Heart left ventricle (tissue), 13 donors: ENCODE measurements at regions not wholly inside any gene's neighbourhood (a gene's known extent, or its start where the extent isn't known, plus 50 kb on each side); places are given as distances from the start of the nearest gene placed in this dataset.

Source experiments
- CTCF ChIP-seq, 12 donors: fragments of 200-600 bp; sonication (generic) in 4 of 12; IDR thresholded peaks; one replicate each; pipeline versions ENCODE4 v1.5.0 to v1.8.0; 2018 to 2022; ENCODE audit warnings: antibody characterized with exemption in 12 of 12, mild to moderate bottlenecking in 5 of 12
- POLR2A ChIP-seq, 2 donors: fragments of 450-650 bp; IDR thresholded peaks; one replicate each; pipeline ENCODE4 v1.6.1; 2017; ENCODE audit warnings: antibody characterized with exemption in 2 of 2, mild to moderate bottlenecking in 2 of 2, moderate library complexity in 2 of 2
- donor health status: ischemic (EF 13 %, LVEDD 7.1; RV severe dilation, severe dysfunction).
- donor health status: DM: no; HTN: yes; CAD: no.
- donor health status: DM: no; HTN: no; CAD: no.
- donor health status: ischemic (EF 25% LVEDD 6.9; RV normal size, moderate dysfunction).
- donor health status: ischemic (EF 25% LVEDD 5.7; RV mildly dilated, moderate dysfunction).
- donor health status: ischemic (EF 35%, LVEDD 5.7; RV mildly dilated, moderate dysfunction).
- donor health status: nonischemic (EF 11% LVEDD 7.7; RV severe dilation, severe dysfunction).
- donor health status: DM: yes; HTN: yes; CAD: no.
- donor health status: PGD.
- donor health status: ischemic (EF 29% LVEDD 5.4; RV normal size, mild dysfunction).
- donor health status: nonischemic (EF 23%, LVEDD 6.1; RV moderate dilation, normal function).

DNA sequence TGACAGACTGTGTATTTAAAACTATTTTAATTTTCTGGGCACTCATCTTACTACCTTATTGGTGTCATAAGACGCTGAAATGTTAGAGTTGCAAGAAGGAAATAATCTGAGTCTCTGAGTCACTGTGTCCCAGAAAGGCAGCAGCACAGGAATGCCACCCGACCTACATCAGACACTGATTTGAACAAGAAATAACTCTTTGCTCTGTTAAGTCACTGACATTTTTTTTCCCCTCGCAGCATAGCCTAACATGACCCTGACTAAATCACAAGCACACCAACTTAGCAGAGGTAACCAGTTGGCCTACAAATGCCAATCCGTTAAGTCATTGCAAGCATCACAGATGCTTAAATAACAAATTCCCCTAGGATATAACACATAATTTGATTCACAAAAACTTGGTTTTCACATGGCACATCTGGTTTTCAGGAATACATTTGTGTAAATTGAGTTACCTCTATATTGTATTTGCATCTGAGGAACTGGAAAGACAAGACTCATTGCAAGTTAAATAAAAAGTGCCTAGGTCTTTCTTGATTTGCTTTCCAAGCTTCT lies 349.1 kb downstream of the SEC16B start:
- TF ChIP-seq CTCF (IDR thresholded peaks at IDR 0.05) = no peak
- TF ChIP-seq POLR2A (IDR thresholded peaks at IDR 0.05) = no peak
